A549 (cell line): ENCODE measurements at regions not wholly inside any gene's neighbourhood (a gene's known extent, or its start where the extent isn't known, plus 50 kb on each side); places are given as distances from the start of the nearest gene placed in this dataset.

Source experiments
- ATAC-seq, 2 experiments: fragments of 200-7000 bp in 1 of 2; fragments of >200 bp in 1 of 2; cut with Nextera tagmentation in 1 of 2; cut with Tn5 transposase in 1 of 2; 3 replicates each; pipeline versions ENCODE4 v1.8.0 to v1.9.1; 2018 to 2020; ENCODE audit warnings: mild to moderate bottlenecking in 1 of 2, moderate library complexity in 1 of 2
- CTCF ChIA-PET: fragments of 300-600 bp; sonication (Branson Sonifier 250); formaldehyde crosslinking; extraction: SDS; loops from one replicate; lab custom pipeline; 2021; ENCODE audit warnings: antibody characterized with exemption, inconsistent platforms; lab: Yijun Ruan, JAX
- POLR2A ChIA-PET: fragments of 350-600 bp; formaldehyde crosslinking; extraction: SDS; loops from one replicate; lab custom pipeline; 2021; ENCODE audit warnings: antibody characterized with exemption, inconsistent platforms; lab: Yijun Ruan, JAX
- DNase-seq, 2 experiments: peaks; one replicate each; pipeline versions ENCODE4 v3.0.0 to v3.0.0-alpha.2; 2011 to 2016; ENCODE audit warnings: low read depth in 1 of 2, low spot score in 1 of 2
- FAIRE-seq: peaks from 2 replicates; lab custom pipeline; 2011; peaks lifted over from hg19 to GRCh38; lab: Jason Lieb, UNC
- H3K27ac ChIP-seq, 2 experiments: fragments of >200 bp; sonication (Bioruptor Twin); formaldehyde crosslinking; 3 replicates each; pipeline ENCODE4 v1.5.1; 2016 to 2017
- H3K4me1 ChIP-seq: fragments of >200 bp; sonication (Bioruptor Twin); formaldehyde crosslinking; 3 replicates; pipeline ENCODE4 v1.6.1; 2016
- H3K4me2 ChIP-seq: fragments of >200 bp; sonication (Bioruptor Twin); formaldehyde crosslinking; 3 replicates; pipeline ENCODE4 v1.6.1; 2016
- H3K4me3 ChIP-seq: fragments of >200 bp; sonication (Bioruptor Twin); formaldehyde crosslinking; 3 replicates; pipeline ENCODE4 v1.5.1; 2016
- H3K9me3 ChIP-seq: fragments of >200 bp; sonication (Bioruptor Twin); formaldehyde crosslinking; 3 replicates; pipeline ENCODE4 v1.6.1; 2016
- ATOH8 ChIP-seq: fragments of 250-450 bp; sonication (Bioruptor Pico); IDR thresholded peaks from 2 replicates; pipeline ENCODE4 v1.5.0; 2020; ENCODE audit warnings: low read depth, mild to moderate bottlenecking, moderate library complexity
- CBX2 ChIP-seq: fragments of 200-600 bp; sonication (generic); IDR thresholded peaks from 2 replicates; pipeline ENCODE4 v1.6.1; 2016; ENCODE audit warnings: low read depth, mild to moderate bottlenecking, borderline replicate concordance
- CHD4 ChIP-seq: fragments of 200-600 bp; sonication (generic); IDR thresholded peaks from 2 replicates; pipeline ENCODE4 v1.6.1; 2016; ENCODE audit warnings: antibody characterized with exemption, mild to moderate bottlenecking, borderline replicate concordance
- CTCF ChIP-seq: fragments of >200 bp; sonication (Bioruptor Twin); formaldehyde crosslinking; IDR thresholded peaks from 3 replicates; pipeline ENCODE4 v1.5.1; 2016
- E2F6 ChIP-seq: IDR thresholded peaks from 2 replicates; pipeline ENCODE4 v1.6.1; 2012; ENCODE audit warnings: low read depth, borderline replicate concordance
- EHF ChIP-seq: fragments of 250-450 bp; sonication (Bioruptor Pico); IDR thresholded peaks from 2 replicates; pipeline ENCODE4 v1.5.0; 2020; ENCODE audit warnings: mild to moderate bottlenecking
- EHMT2 ChIP-seq: fragments of 200-600 bp; sonication (generic); IDR thresholded peaks from 2 replicates; pipeline ENCODE4 v1.6.1; 2016; ENCODE audit warnings: antibody characterized with exemption, low read depth, mild to moderate bottlenecking, moderate library complexity
- EP300 ChIP-seq, 2 experiments: fragments of >200 bp; sonication (Bioruptor Twin); formaldehyde crosslinking; IDR thresholded peaks; 2 replicates in 1 of 2; 3 replicates in 1 of 2; pipeline ENCODE4 v1.6.1; 2016 to 2017
- FOSL2 ChIP-seq, 2 experiments: fragments of 450-650 bp in 1 of 2; fragments of >200 bp in 1 of 2; sonication (Bioruptor Twin) in 1 of 2; formaldehyde crosslinking; IDR thresholded peaks; 2 replicates each; pipeline versions ENCODE4 v1.5.0 to v1.6.1; 2016 to 2020; ENCODE audit warnings: mild to moderate bottlenecking in 1 of 2, moderate library complexity in 1 of 2
- FOXS1 ChIP-seq: fragments of 250-450 bp; sonication (Bioruptor Pico); IDR thresholded peaks from 2 replicates; pipeline ENCODE4 v1.5.0; 2020; ENCODE audit warnings: mild to moderate bottlenecking, moderate library complexity
- HDAC2 ChIP-seq: fragments of 200-600 bp; sonication (generic); IDR thresholded peaks from 2 replicates; pipeline ENCODE4 v1.6.1; 2016
- HEYL ChIP-seq: fragments of 250-450 bp; sonication (Bioruptor Pico); IDR thresholded peaks from 2 replicates; pipeline ENCODE4 v1.8.0; 2021; ENCODE audit warnings: mild to moderate bottlenecking, moderate library complexity
- HOXA7 ChIP-seq: fragments of 250-450 bp; sonication (Bioruptor Pico); IDR thresholded peaks from 2 replicates; pipeline ENCODE4 v1.5.0; 2020; ENCODE audit warnings: mild to moderate bottlenecking, moderate library complexity
- JUNB ChIP-seq: fragments of >200 bp; sonication (Bioruptor Twin); formaldehyde crosslinking; IDR thresholded peaks from 2 replicates; pipeline ENCODE4 v1.6.1; 2016
- KDM1A ChIP-seq: fragments of 200-600 bp; sonication (generic); IDR thresholded peaks from 2 replicates; pipeline ENCODE4 v1.6.1; 2016; ENCODE audit warnings: low read depth, mild to moderate bottlenecking
- KDM5A ChIP-seq: fragments of 200-600 bp; sonication (generic); IDR thresholded peaks from 2 replicates; pipeline ENCODE4 v1.6.1; 2016; ENCODE audit warnings: antibody characterized with exemption, mild to moderate bottlenecking
- MAX ChIP-seq: IDR thresholded peaks from 2 replicates; pipeline ENCODE4 v1.6.1; 2012
- NR3C1 ChIP-seq: fragments of >200 bp; sonication (Bioruptor Twin); formaldehyde crosslinking; IDR thresholded peaks from 3 replicates; pipeline ENCODE4 v1.6.1; 2017
- ZFP36 ChIP-seq: fragments of 450-650 bp; IDR thresholded peaks from 2 replicates; pipeline ENCODE4 v1.6.1; 2014; ENCODE audit warnings: borderline replicate concordance; ENCODE audit not compliant: partially characterized antibody
- ZNF302 ChIP-seq: fragments of 250-450 bp; sonication (Bioruptor Pico); IDR thresholded peaks from 2 replicates; pipeline ENCODE4 v1.9.0; 2021; ENCODE audit warnings: inconsistent platforms, mild to moderate bottlenecking, moderate library complexity
- WGBS: methylation state at CpG from one replicate; pipeline ENCODE4 v1.1.6; 2017; ENCODE audit errors: missing lambda C conversion rate; 5-methylcytosine and 5-hydroxymethylcytosine counted together
- TF ChIP-seq, protein P1 (sequence below): IDR thresholded peaks from 2 replicates; pipeline ENCODE4 v1.6.1; 2012
- TF ChIP-seq, protein P2 (sequence below): fragments of 150-350 bp; IDR thresholded peaks from 2 replicates; pipeline ENCODE4 v1.6.1; 2014; ENCODE audit warnings: low read depth, mild to moderate bottlenecking, low read length

DNA sequence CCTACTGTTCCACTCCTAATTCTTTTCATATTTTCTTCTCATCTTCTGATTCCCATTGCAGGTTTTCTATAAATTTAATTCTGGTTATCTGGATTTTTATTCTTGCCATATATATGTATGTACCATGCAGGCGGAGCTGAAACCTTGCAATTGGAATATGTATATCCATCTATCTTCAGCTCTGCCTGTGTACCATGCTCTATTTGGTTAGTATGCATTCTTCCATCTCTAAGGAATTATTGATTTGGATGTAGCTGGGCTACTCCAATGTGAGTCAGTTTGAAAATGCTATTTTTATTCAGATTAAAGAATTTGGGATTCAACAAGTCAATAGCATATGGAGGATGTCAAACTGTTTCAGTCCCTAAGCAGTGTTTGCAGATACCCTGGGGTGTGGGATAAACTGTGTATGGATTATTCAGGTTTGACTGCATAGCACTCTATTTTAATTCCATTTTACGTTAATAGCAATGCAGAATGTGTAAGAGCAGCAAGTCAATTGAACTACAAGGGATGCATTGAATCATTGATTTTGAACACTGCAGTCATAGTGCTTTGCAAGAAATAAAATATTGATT is 528.1 kb upstream of the FZD8 start:
- TF ChIP-seq EHF (CRISPR knock-in tag) (no peak), MAX (no peak), FOXS1 (CRISPR knock-in tag) (no peak), HEYL (no peak), ATOH8 (no peak), E2F6 (no peak), EP300 (IDR thresholded peaks at IDR 0.05) (no peak), JUNB (no peak), EHMT2 (no peak), HOXA7 (CRISPR knock-in tag) (no peak), HDAC2 (no peak)
- TF ChIP-seq, protein P1, sequence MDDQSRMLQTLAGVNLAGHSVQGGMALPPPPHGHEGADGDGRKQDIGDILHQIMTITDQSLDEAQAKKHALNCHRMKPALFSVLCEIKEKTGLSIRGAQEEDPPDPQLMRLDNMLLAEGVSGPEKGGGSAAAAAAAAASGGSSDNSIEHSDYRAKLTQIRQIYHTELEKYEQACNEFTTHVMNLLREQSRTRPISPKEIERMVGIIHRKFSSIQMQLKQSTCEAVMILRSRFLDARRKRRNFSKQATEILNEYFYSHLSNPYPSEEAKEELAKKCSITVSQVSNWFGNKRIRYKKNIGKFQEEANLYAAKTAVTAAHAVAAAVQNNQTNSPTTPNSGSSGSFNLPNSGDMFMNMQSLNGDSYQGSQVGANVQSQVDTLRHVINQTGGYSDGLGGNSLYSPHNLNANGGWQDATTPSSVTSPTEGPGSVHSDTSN: no peak
- TF ChIP-seq, protein P2, sequence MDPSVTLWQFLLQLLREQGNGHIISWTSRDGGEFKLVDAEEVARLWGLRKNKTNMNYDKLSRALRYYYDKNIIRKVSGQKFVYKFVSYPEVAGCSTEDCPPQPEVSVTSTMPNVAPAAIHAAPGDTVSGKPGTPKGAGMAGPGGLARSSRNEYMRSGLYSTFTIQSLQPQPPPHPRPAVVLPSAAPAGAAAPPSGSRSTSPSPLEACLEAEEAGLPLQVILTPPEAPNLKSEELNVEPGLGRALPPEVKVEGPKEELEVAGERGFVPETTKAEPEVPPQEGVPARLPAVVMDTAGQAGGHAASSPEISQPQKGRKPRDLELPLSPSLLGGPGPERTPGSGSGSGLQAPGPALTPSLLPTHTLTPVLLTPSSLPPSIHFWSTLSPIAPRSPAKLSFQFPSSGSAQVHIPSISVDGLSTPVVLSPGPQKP: no peak
- FAIRE-seq (no peak), DNase-seq (no peak), ATAC-seq (no peak)
- H3K4me1 ChIP-seq: peaks cover 17% of the 10 kb centered on the region
- ChIA-PET POLR2A (no interaction called here), CTCF (no interaction called here)
- no peak overlapping the region for H3K4me3 ChIP-seq
- WGBS: 62% methylated on average over 2 of the region's 2 CpGs
- no peak overlapping the region for H3K27ac ChIP-seq
- H3K9me3 ChIP-seq: peaks cover 3% of the 10 kb centered on the region; the same call in 1 of the 3 replicates
- no peak overlapping the region for H3K4me2 ChIP-seq

DNA sequence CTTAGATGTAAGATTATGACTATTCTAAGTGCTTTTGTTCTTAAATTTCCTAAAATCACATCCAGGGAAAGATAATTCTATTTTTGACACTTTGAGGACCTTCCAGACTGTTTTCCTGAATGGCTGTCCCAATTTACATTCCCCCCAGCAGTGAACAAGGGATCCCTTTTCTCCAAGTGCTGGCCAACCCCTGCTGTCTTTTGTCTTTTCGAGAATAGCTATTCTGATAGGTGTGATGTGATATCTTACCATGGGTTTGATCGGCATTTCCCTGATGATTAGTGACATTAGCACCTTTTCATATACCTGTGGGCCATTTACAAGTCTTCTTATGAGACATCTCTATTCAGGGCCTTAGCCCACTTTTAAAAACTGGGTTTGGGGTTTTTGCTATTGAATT is 526.7 kb upstream of the FZD8 start:
- POLR2A ChIA-PET: no interaction called here
- FAIRE-seq (no peak), DNase-seq (no peak), ATAC-seq (no peak)
- Histone ChIP-seq H3K4me2 (no peak overlapping the region), H3K4me3 (no peak overlapping the region), H3K4me1 (peaks cover 17% of the 10 kb centered on the region), H3K9me3 (no peaks in the 10 kb centered on the region; the same call in 2 of the 3 replicates), H3K27ac (no peak overlapping the region)
- CTCF ChIA-PET: no interaction called here
- TF ChIP-seq KDM1A (no peak), EP300 (IDR thresholded peaks at IDR 0.05) (no peak), ZNF302 (CRISPR knock-in tag) (no peak), HOXA7 (CRISPR knock-in tag) (no peak), ATOH8 (no peak), CBX2 (no peak), JUNB (no peak), NR3C1 (no peak), FOSL2 (IDR thresholded peaks at IDR 0.05) (no peak), FOSL2 (CRISPR knock-in tag; IDR thresholded peaks at IDR 0.05) (no peak), ZFP36 (no peak), CTCF (no peak), KDM5A (no peak), CHD4 (no peak)
- TF ChIP-seq, protein P2: no peak
- WGBS: 59% methylated on average over 2 of the region's 2 CpGs
